Glomerular visceral epithelial cell (primary cell): ENCODE measurements at regions not wholly inside any gene's neighbourhood (a gene's known extent, or its start where the extent isn't known, plus 50 kb on each side); places are given as distances from the start of the nearest gene placed in this dataset.

Experiments
- DNase-seq: peaks from one replicate; pipeline ENCODE4 v3.0.0-alpha.2; 2016; ENCODE audit errors: extremely low spot score

- no peak for DNase-seq
These were observed 420.7 kb downstream of the INSC start for GRCh38 chr11:15535414-15535813.

- no peak for DNase-seq
These were observed 421.7 kb downstream of the INSC start for GRCh38 chr11:15536438-15536837.

- no peak for DNase-seq
These were observed 424.9 kb downstream of the INSC start for GRCh38 chr11:15539645-15540044.

- no peak for DNase-seq
These were observed 426.4 kb downstream of the INSC start for GRCh38 chr11:15541079-15541478.

GRCh38 chr11:15544353-15544752 is 429.6 kb downstream of the INSC start:
- DNase-seq = no peak

GRCh38 chr11:15547685-15548084 is 433.0 kb downstream of the INSC start:
- DNase-seq = no peak

GRCh38 chr11:15551901-15552851 is 437.5 kb downstream of the INSC start:
- no peak for DNase-seq

- DNase-seq = no peak
These were observed 440.4 kb downstream of the INSC start for GRCh38 chr11:15555161-15555560.

GRCh38 chr11:15557457-15558230 is 442.9 kb downstream of the INSC start:
- no peak for DNase-seq

GRCh38 chr11:15558513-15559181 is 443.9 kb downstream of the INSC start:
- DNase-seq = no peak

- DNase-seq = no peak
These were observed 446.2 kb downstream of the INSC start for GRCh38 chr11:15560689-15561467.

- DNase-seq = no peak
These were observed 447.5 kb downstream of the INSC start for GRCh38 chr11:15562230-15562629.

- DNase-seq = no peak
These were observed 448.3 kb downstream of the INSC start for GRCh38 chr11:15563054-15563453.

GRCh38 chr11:15565880-15566279 is 451.2 kb downstream of the INSC start:
- DNase-seq = no peak

- DNase-seq = no peak
These were observed 453.7 kb downstream of the INSC start for GRCh38 chr11:15568440-15568839.

- DNase-seq = no peak
These were observed 454.7 kb downstream of the INSC start for GRCh38 chr11:15569305-15570025.

GRCh38 chr11:15575409-15575808 is 460.7 kb downstream of the INSC start:
- no peak for DNase-seq

- DNase-seq = no peak
These were observed 462.0 kb downstream of the INSC start for GRCh38 chr11:15576769-15577168.

GRCh38 chr11:15577519-15577918 is 462.8 kb downstream of the INSC start:
- DNase-seq = no peak

GRCh38 chr11:15579287-15580001 is 464.7 kb downstream of the INSC start:
- no peak for DNase-seq
